NT2/D1 (cell line): ENCODE measurements at regions not wholly inside any gene's neighbourhood (a gene's known extent, or its start where the extent isn't known, plus 50 kb on each side); places are given as distances from the start of the nearest gene placed in this dataset.

Experiments used
- DNase-seq: peaks from one replicate; pipeline ENCODE4 v3.0.0-alpha.2; 2011; ENCODE audit warnings: low read depth, low spot score
- H3K27me3 ChIP-seq: 2 replicates; pipeline ENCODE4 v1.6.0; 2011; ENCODE audit warnings: mild to moderate bottlenecking; ENCODE audit not compliant: insufficient read length, insufficient read depth
- H3K36me3 ChIP-seq: 2 replicates; pipeline ENCODE4 v1.6.1; 2011; ENCODE audit warnings: mild to moderate bottlenecking, low read length, mixed read lengths; ENCODE audit not compliant: insufficient read depth, insufficient read length
- H3K4me1 ChIP-seq: 2 replicates; pipeline ENCODE4 v1.5.1; 2011; ENCODE audit not compliant: insufficient read depth, insufficient read length
- H3K4me3 ChIP-seq: 2 replicates; pipeline ENCODE4 v1.5.1; 2011; ENCODE audit warnings: low read depth; ENCODE audit not compliant: insufficient read length
- H3K9ac ChIP-seq: 2 replicates; pipeline ENCODE4 v1.6.0; 2011; ENCODE audit warnings: low read depth; ENCODE audit not compliant: insufficient read length
- H3K9me3 ChIP-seq: 2 replicates; pipeline ENCODE4 v1.5.1; 2011; ENCODE audit warnings: mild to moderate bottlenecking, low read length; ENCODE audit not compliant: insufficient read depth
- SUZ12 ChIP-seq: IDR thresholded peaks from 2 replicates; pipeline ENCODE4 v1.6.1; 2011; ENCODE audit not compliant: insufficient read length, insufficient read depth; ENCODE audit errors: extremely low read depth
- YY1 ChIP-seq: IDR thresholded peaks from 2 replicates; pipeline ENCODE4 v1.6.1; 2011; ENCODE audit not compliant: insufficient read length, insufficient read depth
- ZNF274 ChIP-seq: IDR thresholded peaks from 2 replicates; pipeline ENCODE4 v1.6.1; 2011; ENCODE audit warnings: mild to moderate bottlenecking, low read depth, low read length

GRCh38 chr4:189060104-189060503 is 880.6 kb upstream of the FRG1 start:
- H3K4me1 ChIP-seq = no peaks in the 10 kb centered on the region
- no peaks in the 10 kb centered on the region for H3K36me3 ChIP-seq
- TF ChIP-seq SUZ12 = no peak
- TF ChIP-seq YY1 = no peak
- no peak for TF ChIP-seq ZNF274
- H3K4me3 ChIP-seq = no peak overlapping the region
- no peak for DNase-seq
- no peak overlapping the region for H3K9ac ChIP-seq
- H3K9me3 ChIP-seq = peaks cover 15% of the 10 kb centered on the region; the same call in 1 of the 2 replicates
- H3K27me3 ChIP-seq = no peaks in the 10 kb centered on the region

GRCh38 chr4:189062047-189062820 is 878.4 kb upstream of the FRG1 start:
- no peaks in the 10 kb centered on the region for H3K36me3 ChIP-seq
- no peak overlapping the region for H3K9ac ChIP-seq
- H3K9me3 ChIP-seq = peaks cover 15% of the 10 kb centered on the region; the same call in 1 of the 2 replicates
- no peak for DNase-seq
- no peaks in the 10 kb centered on the region for H3K4me1 ChIP-seq
- TF ChIP-seq SUZ12 (no peak), YY1 (no peak), ZNF274 (no peak)
- no peaks in the 10 kb centered on the region for H3K27me3 ChIP-seq
- H3K4me3 ChIP-seq = no peak overlapping the region

- no peaks in the 10 kb centered on the region for H3K4me1 ChIP-seq
- no peaks in the 10 kb centered on the region for H3K27me3 ChIP-seq
- no peak overlapping the region for H3K9ac ChIP-seq
- TF ChIP-seq YY1 = no peak
- H3K9me3 ChIP-seq = no peaks in the 10 kb centered on the region
- DNase-seq = no peak
- no peak overlapping the region for H3K4me3 ChIP-seq
- no peaks in the 10 kb centered on the region for H3K36me3 ChIP-seq
Observed at GRCh38 chr4:189069772-189070171, 870.9 kb upstream of the FRG1 start.

- Histone ChIP-seq H3K9ac (no peak overlapping the region), H3K9me3 (no peaks in the 10 kb centered on the region), H3K27me3 (no peaks in the 10 kb centered on the region), H3K36me3 (no peaks in the 10 kb centered on the region), H3K4me1 (no peaks in the 10 kb centered on the region), H3K4me3 (no peak overlapping the region)
- DNase-seq = no peak
- no peak for TF ChIP-seq ZNF274
- no peak for TF ChIP-seq YY1
- TF ChIP-seq SUZ12 = no peak
Observed at GRCh38 chr4:189071241-189071640, 869.4 kb upstream of the FRG1 start.

- Histone ChIP-seq H3K36me3 (no peaks in the 10 kb centered on the region), H3K9me3 (no peaks in the 10 kb centered on the region), H3K4me3 (no peak overlapping the region), H3K9ac (no peak overlapping the region), H3K27me3 (no peaks in the 10 kb centered on the region), H3K4me1 (no peaks in the 10 kb centered on the region)
- DNase-seq = no peak
- TF ChIP-seq ZNF274 = no peak
- TF ChIP-seq YY1 = no peak
- TF ChIP-seq SUZ12 = no peak
Observed at GRCh38 chr4:189073739-189074138, 866.9 kb upstream of the FRG1 start.

GRCh38 chr4:189081826-189082225 is 858.8 kb upstream of the FRG1 start:
- no peak overlapping the region for H3K9ac ChIP-seq
- no peak overlapping the region for H3K4me3 ChIP-seq
- H3K9me3 ChIP-seq = peaks cover 5% of the 10 kb centered on the region; the same call in 1 of the 2 replicates
- H3K27me3 ChIP-seq = no peaks in the 10 kb centered on the region
- no peak for DNase-seq
- no peaks in the 10 kb centered on the region for H3K36me3 ChIP-seq
- TF ChIP-seq YY1 = no peak
- TF ChIP-seq ZNF274 = no peak
- TF ChIP-seq SUZ12 = no peak
- H3K4me1 ChIP-seq = no peaks in the 10 kb centered on the region

- peaks cover 5% of the 10 kb centered on the region; the same call in 1 of the 2 replicates for H3K9me3 ChIP-seq
- no peak for DNase-seq
- no peaks in the 10 kb centered on the region for H3K36me3 ChIP-seq
- TF ChIP-seq YY1 (no peak), ZNF274 (no peak), SUZ12 (no peak)
- H3K9ac ChIP-seq = no peak overlapping the region
- no peak overlapping the region for H3K4me3 ChIP-seq
- H3K4me1 ChIP-seq = no peaks in the 10 kb centered on the region
- no peaks in the 10 kb centered on the region for H3K27me3 ChIP-seq
Observed at GRCh38 chr4:189083769-189084168, 856.9 kb upstream of the FRG1 start.
